Uterus (tissue), 2 donors: ENCODE measurements at regions not wholly inside any gene's neighbourhood (a gene's known extent, or its start where the extent isn't known, plus 50 kb on each side); places are given as distances from the start of the nearest gene placed in this dataset.

Experiments used
- CTCF ChIP-seq, 4 experiments: fragments of 200-600 bp in 2 of 4; fragments of 450-650 bp in 2 of 4; sonication (generic) in 2 of 4; IDR thresholded peaks; one replicate each; pipeline ENCODE4 v1.5.1; 2016 to 2019; ENCODE audit warnings: antibody characterized with exemption in 4 of 4, mild to moderate bottlenecking in 2 of 4, moderate library complexity in 1 of 4
- POLR2A ChIP-seq, 2 donors: fragments of 450-650 bp; IDR thresholded peaks; one replicate each; pipeline ENCODE4 v1.6.1; 2016; ENCODE audit warnings: antibody characterized with exemption in 2 of 2, mild to moderate bottlenecking in 1 of 2, moderate library complexity in 1 of 2

- TF ChIP-seq CTCF (IDR thresholded peaks at IDR 0.05): no peak
- TF ChIP-seq POLR2A (IDR thresholded peaks at IDR 0.05): no peak
Observed at GRCh38 chr6:115575285-115575684, 485.4 kb downstream of the FRK start.
